Fibroblast of lung (primary cell): ENCODE measurements at regions not wholly inside any gene's neighbourhood (a gene's known extent, or its start where the extent isn't known, plus 50 kb on each side); places are given as distances from the start of the nearest gene placed in this dataset.

Experiments used
- CTCF ChIP-seq, 2 donors: IDR thresholded peaks in 1 of 2; conservative IDR thresholded peaks in 1 of 2; 1 replicate in 1 of 2; 2 replicates in 1 of 2; pipeline ENCODE4 v1.5.1; 2011 to 2012; ENCODE audit warnings: low read length in 2 of 2, control low read depth in 1 of 2, inconsistent platforms in 1 of 2, low read depth in 1 of 2, mild to moderate bottlenecking in 1 of 2
- EZH2 ChIP-seq: IDR thresholded peaks from 2 replicates; pipeline ENCODE4 v1.5.1; 2012; ENCODE audit warnings: low read length, control low read depth, mild to moderate bottlenecking; ENCODE audit errors: missing control alignments

DNA sequence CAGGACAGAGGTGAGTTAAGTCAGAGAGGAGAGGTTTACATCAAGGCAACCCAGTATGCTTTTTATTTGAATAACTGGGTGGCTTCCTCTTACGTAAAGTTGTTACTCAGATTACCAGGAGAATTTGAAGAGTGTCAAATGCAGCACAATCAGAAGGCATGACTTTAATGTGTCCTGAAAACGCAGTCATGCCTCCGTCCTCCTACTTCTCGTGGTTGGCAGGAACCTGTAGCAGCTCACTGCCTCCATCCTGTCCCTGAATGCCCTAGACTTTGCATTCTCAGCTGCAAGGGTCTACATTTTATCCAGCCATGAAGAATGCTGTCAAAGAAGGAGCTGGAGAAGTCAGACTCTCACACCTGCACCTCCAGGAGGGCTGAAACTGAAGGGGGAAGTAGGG lies 66.7 kb downstream of the MIS18A start:
- TF ChIP-seq CTCF (conservative IDR thresholded peaks at IDR 0.05 in 1 of 2, IDR thresholded peaks at IDR 0.05 in 1 of 2; ENCODE audit: low read depth in 1 of 2, low read length in 2 of 2) (no peak), EZH2 (no peak)
